Heart right ventricle (tissue), 16 donors: ENCODE measurements at regions not wholly inside any gene's neighbourhood (a gene's known extent, or its start where the extent isn't known, plus 50 kb on each side); places are given as distances from the start of the nearest gene placed in this dataset.
"Not testable (repeated sequence)": the region's sequence is repeated elsewhere in the genome, so short reads cannot be mapped to it uniquely, and the experiment has no call there.

Experiments
- ATAC-seq, 8 donors: fragments of 200-7000 bp; cut with Tn5 transposase; one replicate each; pipeline ENCODE4 v1.9.1; 2020; ENCODE audit warnings: mild to moderate bottlenecking in 8 of 8, moderate library complexity in 8 of 8, moderate number of reproducible peaks in 1 of 8
- DNase-seq, 2 donors: peaks; one replicate each; pipeline ENCODE4 v3.0.0-alpha.2; 2020
- H3K27ac ChIP-seq, 10 donors: fragments of 200-600 bp; sonication (generic) in 2 of 10; one replicate each; pipeline versions ENCODE4 v1.5.0 to v1.8.0; 2020 to 2022; ENCODE audit warnings: mild to moderate bottlenecking in 3 of 10
- H3K27me3 ChIP-seq, 7 donors: fragments of 200-600 bp; one replicate each; pipeline ENCODE4 v1.8.0; 2021 to 2022; ENCODE audit warnings: mild to moderate bottlenecking in 2 of 7
- H3K36me3 ChIP-seq, 9 donors: fragments of 200-600 bp; sonication (generic) in 1 of 9; one replicate each; pipeline versions ENCODE4 v1.5.0 to v1.8.0; 2020 to 2022; ENCODE audit warnings: mild to moderate bottlenecking in 2 of 9
- H3K4me1 ChIP-seq, 9 donors: fragments of 200-600 bp; sonication (generic) in 1 of 9; one replicate each; pipeline versions ENCODE4 v1.5.0 to v1.8.0; 2020 to 2022; ENCODE audit warnings: mild to moderate bottlenecking in 4 of 9
- H3K4me3 ChIP-seq, 10 donors: fragments of 200-600 bp; sonication (generic) in 2 of 10; one replicate each; pipeline versions ENCODE4 v1.5.0 to v1.8.0; 2020 to 2022; ENCODE audit warnings: mild to moderate bottlenecking in 7 of 10, moderate library complexity in 2 of 10
- H3K9me3 ChIP-seq, 11 donors: fragments of 200-600 bp in 10 of 11; sonication (generic) in 2 of 11; one replicate each; pipeline versions ENCODE4 v1.5.0 to v1.8.0; 2013 to 2022; ENCODE audit warnings: mild to moderate bottlenecking in 2 of 11, control low read depth in 1 of 11, moderate library complexity in 1 of 11
- CTCF ChIP-seq, 9 donors: fragments of 200-600 bp; sonication (generic) in 2 of 9; IDR thresholded peaks; one replicate each; pipeline versions ENCODE4 v1.5.0 to v1.8.0; 2021 to 2022; ENCODE audit warnings: antibody characterized with exemption in 9 of 9, mild to moderate bottlenecking in 5 of 9, moderate library complexity in 1 of 9
- WGBS, 2 donors: extraction: QIAGEN DNeasy Blood & Tissue Kit; methylation state at CpG; one replicate each; pipeline ENCODE4 v1.1.7; 2013; ENCODE audit warnings: inconsistent platforms in 1 of 2; 5-methylcytosine and 5-hydroxymethylcytosine counted together
- intact Hi-C, 10 donors: fragments of 100-400 bp; cut with DNase I; formaldehyde crosslinking; loops; one replicate each; pipeline versions ENCODE4 v1.11.1 to v1.14.2; 2022
- donor health status: Arrhythmogenic right ventricular cardiomyopathy.
- donor health status: ischemic (EF 13 %, LVEDD 7.1; RV severe dilation, severe dysfunction).
- donor health status: healthy with polysubstance abuse.
- donor health status: DM: no; HTN: yes; CAD: no.
- donor health status: DM: no; HTN: no; CAD: no.
- donor health status: ischemic (EF 25% LVEDD 6.9; RV normal size, moderate dysfunction).
- donor health status: ischemic (EF 25% LVEDD 5.7; RV mildly dilated, moderate dysfunction).
- donor health status: healthy.
- donor health status: DM: yes; HTN: yes; CAD: no.
- donor health status: Ischemic cardiomyopathy.
- donor health status: ischemic (EF 35%, LVEDD 5.7; RV mildly dilated, moderate dysfunction).
- donor health status: nonischemic (EF 11% LVEDD 7.7; RV severe dilation, severe dysfunction).
- donor health status: DM: yes; HTN: yes; CAD: no.
- donor health status: PGD.
- donor health status: ischemic (EF 29% LVEDD 5.4; RV normal size, mild dysfunction).
- donor health status: nonischemic (EF 23%, LVEDD 6.1; RV moderate dilation, normal function).

- 45 to 52% methylated on average over 3 of the region's 3 CpGs for WGBS, 2 donors
- Histone ChIP-seq H3K27ac (no peak overlapping the region), H3K4me3 (no peak overlapping the region), H3K9me3 (no peaks in the 10 kb centered on the region), H3K36me3 (no peaks in the 10 kb centered on the region), H3K4me1 (peaks cover 0 to 7% (median 0%) of the 10 kb centered on the region in 9 donors), H3K27me3 (peaks cover 0 to 9% (median 5%) of the 10 kb centered on the region in 7 donors)
- intact Hi-C loops, result no loop called here
- no peak for TF ChIP-seq CTCF (IDR thresholded peaks at IDR 0.05)
- no peak for ATAC-seq
- no peak for DNase-seq
These were observed 473.9 kb downstream of the XYLT1 start for GRCh38 chr16:16996827-16997226.

- H3K4me3 ChIP-seq, result no peak overlapping the region
- H3K27ac ChIP-seq, result no peak overlapping the region
- no peaks in the 10 kb centered on the region for H3K36me3 ChIP-seq
- WGBS, 2 donors, result 72 to 82% methylated on average over 6 of the region's 6 CpGs
- TF ChIP-seq CTCF (IDR thresholded peaks at IDR 0.05), result no peak
- peaks cover 0 to 9% (median 5%) of the 10 kb centered on the region in 7 donors for H3K27me3 ChIP-seq
- no peak for ATAC-seq
- no peaks in the 10 kb centered on the region for H3K9me3 ChIP-seq
- intact Hi-C loops, result no loop called here
- peaks cover 0 to 7% (median 0%) of the 10 kb centered on the region in 9 donors for H3K4me1 ChIP-seq
- DNase-seq, result no peak
These were observed 473.4 kb downstream of the XYLT1 start for GRCh38 chr16:16997349-16997748.

- ATAC-seq, result no peak
- Histone ChIP-seq H3K4me1 (no peaks in the 10 kb centered on the region), H3K9me3 (peaks cover 0 to 18% (median 0%) of the 10 kb centered on the region in 11 donors), H3K36me3 (no peaks in the 10 kb centered on the region), H3K4me3 (no peak overlapping the region), H3K27me3 (peaks cover 0 to 3% (median 0%) of the 10 kb centered on the region in 7 donors), H3K27ac (no peak overlapping the region)
- TF ChIP-seq CTCF (IDR thresholded peaks at IDR 0.05), result no peak
- intact Hi-C loops, result no loop called here
- no peak for DNase-seq
- 81 to 89% methylated on average over 3 of the region's 3 CpGs for WGBS, 2 donors
These were observed 469.3 kb downstream of the XYLT1 start for GRCh38 chr16:17001471-17001870.

- 81 to 91% methylated on average over 1 of the region's 1 CpG for WGBS, 2 donors
These were observed 468.2 kb downstream of the XYLT1 start for GRCh38 chr16:17002565-17002964.

GRCh38 chr16:17005963-17006362 is 464.8 kb downstream of the XYLT1 start:
- 71 to 91% methylated on average over 1 of the region's 1 CpG for WGBS, 2 donors
- intact Hi-C loops, DNase-seq: not testable (repeated sequence)

More at GRCh38 chr16:17002565-17002964, 468.2 kb downstream of the XYLT1 start:
- Histone ChIP-seq H3K9me3 (peaks cover 0 to 21% (median 0%) of the 10 kb centered on the region in 11 donors), H3K27ac (no peak overlapping the region), H3K36me3 (no peaks in the 10 kb centered on the region), H3K4me3 (no peak overlapping the region), H3K4me1 (no peaks in the 10 kb centered on the region), H3K27me3 (peaks cover 0 to 3% (median 0%) of the 10 kb centered on the region in 7 donors)
- no peak for TF ChIP-seq CTCF (IDR thresholded peaks at IDR 0.05)
- ATAC-seq (no peak), DNase-seq (no peak)
- intact Hi-C loops, result no loop called here

More at GRCh38 chr16:17005963-17006362, 464.8 kb downstream of the XYLT1 start:
- H3K27me3 ChIP-seq, ATAC-seq, H3K4me1 ChIP-seq, H3K27ac ChIP-seq, H3K36me3 ChIP-seq, H3K4me3 ChIP-seq: not testable (repeated sequence)
- H3K9me3 ChIP-seq, result peaks cover 0 to 21% (median 0%) of the 10 kb centered on the region in 11 donors
